Karpas-422 (cell line): ENCODE measurements at regions not wholly inside any gene's neighbourhood (a gene's known extent, or its start where the extent isn't known, plus 50 kb on each side); places are given as distances from the start of the nearest gene placed in this dataset.

Source experiments
- DNase-seq: peaks from one replicate; pipeline ENCODE4 v3.0.0-alpha.2; 2015
- H2AFZ ChIP-seq: fragments of 200-600 bp; sonication (generic); 2 replicates; pipeline ENCODE4 v1.6.1; 2014; ENCODE audit warnings: antibody characterized with exemption, low read length, mixed read lengths
- H3K27ac ChIP-seq: fragments of 200-600 bp; sonication (generic); 2 replicates; pipeline ENCODE4 v1.5.1; 2014; ENCODE audit warnings: mild to moderate bottlenecking, low read length, moderate library complexity
- H3K27me3 ChIP-seq: fragments of 200-600 bp; sonication (generic); 2 replicates; pipeline ENCODE4 v1.6.1; 2014; ENCODE audit warnings: low read length, mixed read lengths
- H3K36me3 ChIP-seq: fragments of 200-600 bp; sonication (generic); 2 replicates; pipeline ENCODE4 v1.6.1; 2014; ENCODE audit warnings: low read length, mixed read lengths; ENCODE audit not compliant: insufficient read depth
- H3K4me1 ChIP-seq: fragments of 200-600 bp; sonication (generic); 2 replicates; pipeline ENCODE4 v1.6.1; 2014; ENCODE audit warnings: mild to moderate bottlenecking, low read length, mixed read lengths
- H3K4me2 ChIP-seq: fragments of 200-600 bp; sonication (generic); 2 replicates; pipeline ENCODE4 v1.6.1; 2014; ENCODE audit warnings: low read length, low read depth, mild to moderate bottlenecking; ENCODE audit not compliant: poor library complexity, severe bottlenecking
- H3K4me3 ChIP-seq: fragments of 200-600 bp; sonication (generic); 2 replicates; pipeline ENCODE4 v1.5.1; 2014; ENCODE audit warnings: mild to moderate bottlenecking, antibody characterized with exemption, low read length, mixed read lengths
- H3K79me2 ChIP-seq: fragments of 200-600 bp; sonication (generic); 2 replicates; pipeline ENCODE4 v1.6.1; 2014; ENCODE audit warnings: mild to moderate bottlenecking, low read length, mixed read lengths
- H3K9ac ChIP-seq: fragments of 200-600 bp; sonication (generic); 2 replicates; pipeline ENCODE4 v1.6.0; 2014; ENCODE audit warnings: low read length
- H3K9me2 ChIP-seq: fragments of 200-600 bp; sonication (generic), shearing (Covaris generic); replicated peaks from 2 replicates; pipeline ENCODE4 v1.6.0; 2014; ENCODE audit warnings: mild to moderate bottlenecking, low read length, moderate library complexity; ENCODE audit not compliant: insufficient read depth
- H3K9me3 ChIP-seq: fragments of 300-700, 200-600 bp; sonication (generic); 2 replicates; pipeline ENCODE4 v1.6.1; 2014; ENCODE audit warnings: low read length, mixed read lengths
- H4K20me1 ChIP-seq: fragments of 200-600 bp; sonication (generic); 2 replicates; pipeline ENCODE4 v1.6.1; 2014; ENCODE audit warnings: mild to moderate bottlenecking, antibody characterized with exemption, low read length, low read depth; ENCODE audit not compliant: insufficient read depth

- DNase-seq, result no peak
- Histone ChIP-seq H3K4me3 (no peak overlapping the region), H3K27ac (no peak overlapping the region), H2AFZ (no peak overlapping the region), H3K27me3 (no peaks in the 10 kb centered on the region), H3K9ac (no peak overlapping the region), H4K20me1 (no peaks in the 10 kb centered on the region), H3K36me3 (no peaks in the 10 kb centered on the region), H3K4me2 (no peak overlapping the region), H3K4me1 (no peaks in the 10 kb centered on the region), H3K9me3 (no peaks in the 10 kb centered on the region), H3K79me2 (no peaks in the 10 kb centered on the region), H3K9me2 (no peaks in the 10 kb centered on the region)
Measured at GRCh38 chr7:112615701-112616100, 134.9 kb downstream of the LSMEM1 start.

- H3K27ac ChIP-seq, result no peak overlapping the region
- no peak overlapping the region for H3K4me2 ChIP-seq
- no peaks in the 10 kb centered on the region for H3K79me2 ChIP-seq
- H3K9me3 ChIP-seq, result no peaks in the 10 kb centered on the region
- H4K20me1 ChIP-seq, result no peaks in the 10 kb centered on the region
- no peaks in the 10 kb centered on the region for H3K4me1 ChIP-seq
- no peak for DNase-seq
- no peaks in the 10 kb centered on the region for H3K36me3 ChIP-seq
- H2AFZ ChIP-seq, result no peak overlapping the region
- no peak overlapping the region for H3K9ac ChIP-seq
- H3K4me3 ChIP-seq, result no peak overlapping the region
- H3K9me2 ChIP-seq, result no peaks in the 10 kb centered on the region
- H3K27me3 ChIP-seq, result no peaks in the 10 kb centered on the region
Measured at GRCh38 chr7:112616295-112616694, 135.5 kb downstream of the LSMEM1 start.

- no peaks in the 10 kb centered on the region for H3K36me3 ChIP-seq
- no peak overlapping the region for H2AFZ ChIP-seq
- no peaks in the 10 kb centered on the region for H3K9me2 ChIP-seq
- H3K4me1 ChIP-seq, result no peaks in the 10 kb centered on the region
- H3K79me2 ChIP-seq, result no peaks in the 10 kb centered on the region
- H3K27me3 ChIP-seq, result no peaks in the 10 kb centered on the region
- H4K20me1 ChIP-seq, result no peaks in the 10 kb centered on the region
- no peaks in the 10 kb centered on the region for H3K9me3 ChIP-seq
- no peak overlapping the region for H3K27ac ChIP-seq
- H3K9ac ChIP-seq, result no peak overlapping the region
- no peak for DNase-seq
- no peak overlapping the region for H3K4me2 ChIP-seq
- H3K4me3 ChIP-seq, result no peak overlapping the region
Measured at GRCh38 chr7:112619343-112619742, 138.6 kb downstream of the LSMEM1 start.

- Histone ChIP-seq H3K9me3 (no peaks in the 10 kb centered on the region), H3K4me1 (no peaks in the 10 kb centered on the region), H3K9ac (no peak overlapping the region), H3K4me2 (no peak overlapping the region), H3K27me3 (no peaks in the 10 kb centered on the region), H2AFZ (no peak overlapping the region), H3K27ac (no peak overlapping the region), H3K9me2 (no peaks in the 10 kb centered on the region), H3K4me3 (no peak overlapping the region), H3K79me2 (no peaks in the 10 kb centered on the region), H3K36me3 (no peaks in the 10 kb centered on the region), H4K20me1 (no peaks in the 10 kb centered on the region)
- no peak for DNase-seq
Measured at GRCh38 chr7:112622159-112622715, 141.4 kb downstream of the LSMEM1 start.

- H4K20me1 ChIP-seq, result no peaks in the 10 kb centered on the region
- H3K27ac ChIP-seq, result no peak overlapping the region
- no peak overlapping the region for H3K4me2 ChIP-seq
- H3K9me3 ChIP-seq, result no peaks in the 10 kb centered on the region
- H3K36me3 ChIP-seq, result no peaks in the 10 kb centered on the region
- H3K4me1 ChIP-seq, result no peaks in the 10 kb centered on the region
- H3K9me2 ChIP-seq, result no peaks in the 10 kb centered on the region
- no peak overlapping the region for H2AFZ ChIP-seq
- H3K27me3 ChIP-seq, result no peaks in the 10 kb centered on the region
- H3K79me2 ChIP-seq, result no peaks in the 10 kb centered on the region
- H3K4me3 ChIP-seq, result no peak overlapping the region
- DNase-seq, result no peak
- no peak overlapping the region for H3K9ac ChIP-seq
Measured at GRCh38 chr7:112624416-112624815, 143.6 kb downstream of the LSMEM1 start.

- DNase-seq, result no peak
- no peaks in the 10 kb centered on the region for H3K9me2 ChIP-seq
- H3K4me1 ChIP-seq, result no peaks in the 10 kb centered on the region
- no peaks in the 10 kb centered on the region for H3K36me3 ChIP-seq
- no peak overlapping the region for H3K9ac ChIP-seq
- H3K27ac ChIP-seq, result no peak overlapping the region
- H3K79me2 ChIP-seq, result no peaks in the 10 kb centered on the region
- no peaks in the 10 kb centered on the region for H4K20me1 ChIP-seq
- no peaks in the 10 kb centered on the region for H3K27me3 ChIP-seq
- H2AFZ ChIP-seq, result no peak overlapping the region
- no peak overlapping the region for H3K4me2 ChIP-seq
- no peak overlapping the region for H3K4me3 ChIP-seq
- no peaks in the 10 kb centered on the region for H3K9me3 ChIP-seq
Measured at GRCh38 chr7:112630565-112630964, 149.8 kb downstream of the LSMEM1 start.

- Histone ChIP-seq H3K36me3 (no peaks in the 10 kb centered on the region), H3K4me2 (no peak overlapping the region), H2AFZ (no peak overlapping the region), H3K4me3 (no peak overlapping the region), H3K79me2 (no peaks in the 10 kb centered on the region), H3K27me3 (no peaks in the 10 kb centered on the region), H3K4me1 (no peaks in the 10 kb centered on the region), H4K20me1 (no peaks in the 10 kb centered on the region), H3K9me3 (no peaks in the 10 kb centered on the region), H3K9ac (no peak overlapping the region), H3K9me2 (no peaks in the 10 kb centered on the region), H3K27ac (no peak overlapping the region)
- DNase-seq, result no peak
Measured at GRCh38 chr7:112634107-112634506, 153.3 kb downstream of the LSMEM1 start.

- no peaks in the 10 kb centered on the region for H3K79me2 ChIP-seq
- no peak overlapping the region for H3K4me2 ChIP-seq
- DNase-seq, result no peak
- H3K36me3 ChIP-seq, result no peaks in the 10 kb centered on the region
- H3K4me1 ChIP-seq, result no peaks in the 10 kb centered on the region
- H3K9me3 ChIP-seq, result no peaks in the 10 kb centered on the region
- H3K27ac ChIP-seq, result no peak overlapping the region
- no peak overlapping the region for H2AFZ ChIP-seq
- no peaks in the 10 kb centered on the region for H3K9me2 ChIP-seq
- H3K27me3 ChIP-seq, result no peaks in the 10 kb centered on the region
- no peak overlapping the region for H3K4me3 ChIP-seq
- no peak overlapping the region for H3K9ac ChIP-seq
- H4K20me1 ChIP-seq, result no peaks in the 10 kb centered on the region
Measured at GRCh38 chr7:112635742-112636141, 154.5 kb downstream of the TMEM168 start.
